GM23338 (cell line): ENCODE measurements at regions not wholly inside any gene's neighbourhood (a gene's known extent, or its start where the extent isn't known, plus 50 kb on each side); places are given as distances from the start of the nearest gene placed in this dataset.

Source experiments
- ATAC-seq: fragments of 200-7000 bp; cut with Tn5 transposase; 3 replicates; pipeline ENCODE4 v1.9.1; 2020
- DNase-seq: peaks from one replicate; pipeline ENCODE4 v3.0.0-alpha.2; 2015; ENCODE audit warnings: low spot score
- H2AFZ ChIP-seq: fragments of 200-600 bp; sonication (generic); 2 replicates; pipeline ENCODE4 v1.8.0; 2016; ENCODE audit warnings: antibody characterized with exemption, mild to moderate bottlenecking, moderate library complexity
- H3F3A ChIP-seq: fragments of 200-600 bp; sonication (generic); replicated peaks from 2 replicates; pipeline ENCODE4 v1.8.0; 2017; ENCODE audit warnings: antibody characterized with exemption, mixed run types, low read depth
- H3K27ac ChIP-seq: fragments of 200-600 bp; sonication (generic); 2 replicates; pipeline ENCODE4 v1.6.1; 2016; ENCODE audit warnings: low read depth
- H3K27me3 ChIP-seq: fragments of 200-600 bp; sonication (generic); 2 replicates; pipeline ENCODE4 v1.8.0; 2016; ENCODE audit warnings: mild to moderate bottlenecking, mixed run types, moderate library complexity; ENCODE audit not compliant: insufficient read depth
- H3K36me3 ChIP-seq: fragments of 200-600 bp; sonication (generic); 2 replicates; pipeline ENCODE4 v1.8.0; 2016; ENCODE audit warnings: mild to moderate bottlenecking; ENCODE audit not compliant: insufficient read depth
- H3K4me1 ChIP-seq: fragments of 200-600 bp; sonication (generic); 2 replicates; pipeline ENCODE4 v1.8.0; 2016; ENCODE audit warnings: mild to moderate bottlenecking, moderate library complexity; ENCODE audit not compliant: insufficient read depth
- H3K4me2 ChIP-seq: fragments of 200-600 bp; sonication (generic); 2 replicates; pipeline ENCODE4 v1.7.1; 2017; ENCODE audit warnings: mixed run types
- H3K4me3 ChIP-seq: fragments of 200-600 bp; sonication (generic); 2 replicates; pipeline ENCODE4 v1.6.1; 2016; ENCODE audit warnings: mixed run types
- H3K79me2 ChIP-seq: fragments of 200-600 bp; sonication (generic); replicated peaks from 2 replicates; pipeline ENCODE4 v1.8.0; 2017; ENCODE audit warnings: mild to moderate bottlenecking; ENCODE audit not compliant: insufficient read depth
- H3K9me2 ChIP-seq: fragments of 200-600 bp; sonication (generic); 2 replicates; pipeline ENCODE4 v1.8.0; 2017; ENCODE audit not compliant: insufficient read depth
- H4K20me1 ChIP-seq: fragments of 200-600 bp; sonication (generic); replicated peaks from 2 replicates; pipeline ENCODE4 v1.8.0; 2017; ENCODE audit warnings: mild to moderate bottlenecking; ENCODE audit not compliant: insufficient read depth
- H3K27ac Mint-ChIP-seq: 2 replicates; pipeline ENCODE4 v1.8.0; 2020; ENCODE audit warnings: inconsistent platforms, mild to moderate bottlenecking, moderate library complexity, mixed read lengths
- H3K27me3 Mint-ChIP-seq: 3 replicates; pipeline ENCODE4 v1.8.0; 2022; ENCODE audit warnings: low read depth, mild to moderate bottlenecking, moderate library complexity, mixed read lengths, inconsistent platforms; ENCODE audit not compliant: insufficient read depth, poor library complexity
- H3K36me3 Mint-ChIP-seq: 3 replicates; pipeline ENCODE4 v1.8.0; 2021; ENCODE audit warnings: low read depth, mild to moderate bottlenecking, inconsistent platforms, moderate library complexity, mixed read lengths
- H3K4me1 Mint-ChIP-seq: 3 replicates; pipeline ENCODE4 v1.8.0; 2020; ENCODE audit warnings: mild to moderate bottlenecking, inconsistent platforms, mixed read lengths
- H3K4me3 Mint-ChIP-seq: 3 replicates; pipeline ENCODE4 v1.8.0; 2021; ENCODE audit warnings: moderate library complexity, mild to moderate bottlenecking, inconsistent platforms, mixed read lengths
- H3K9me3 Mint-ChIP-seq: 3 replicates; pipeline ENCODE4 v1.8.0; 2020; ENCODE audit warnings: moderate library complexity, mild to moderate bottlenecking, inconsistent platforms, mixed read lengths
- CREB1 ChIP-seq: fragments of 250-450 bp; sonication (Bioruptor Pico); IDR thresholded peaks from 2 replicates; pipeline ENCODE4 v1.5.0; 2020; ENCODE audit warnings: low read depth, mild to moderate bottlenecking, moderate library complexity
- CTCF ChIP-seq, 2 experiments: fragments of 200-600 bp in 1 of 2; sonication (generic) in 1 of 2; conservative IDR thresholded peaks; 2 replicates each; pipeline versions ENCODE4 v1.5.1 to v1.6.1; 2016 to 2017; ENCODE audit warnings: antibody characterized with exemption in 2 of 2, low read depth in 2 of 2, mild to moderate bottlenecking in 2 of 2, moderate library complexity in 1 of 2
- ETS1 ChIP-seq: IDR thresholded peaks from 2 replicates; pipeline ENCODE4 v1.6.1; 2016; ENCODE audit warnings: antibody characterized with exemption
- EZH2 ChIP-seq: fragments of 200-600 bp; sonication (generic); IDR thresholded peaks from one replicate; pipeline ENCODE4 v1.8.0; 2017; ENCODE audit warnings: antibody characterized with exemption, mild to moderate bottlenecking, low read depth; ENCODE audit not compliant: unreplicated experiment
- JUNB ChIP-seq: IDR thresholded peaks from one replicate; pipeline ENCODE4 v1.6.1; 2016; ENCODE audit warnings: antibody characterized with exemption; ENCODE audit not compliant: unreplicated experiment
- POLR2AphosphoS5 ChIP-seq: IDR thresholded peaks from 2 replicates; pipeline ENCODE4 v1.6.1; 2016; ENCODE audit warnings: antibody characterized with exemption, low read depth
- REST ChIP-seq: IDR thresholded peaks from one replicate; pipeline ENCODE4 v1.6.1; 2018; ENCODE audit warnings: antibody characterized with exemption; ENCODE audit not compliant: unreplicated experiment
- STAT1 ChIP-seq: IDR thresholded peaks from one replicate; pipeline ENCODE4 v1.6.1; 2016; ENCODE audit warnings: antibody characterized with exemption; ENCODE audit not compliant: unreplicated experiment
- ZNF114 ChIP-seq: fragments of 250-450 bp; sonication (Bioruptor Pico); IDR thresholded peaks from 2 replicates; pipeline ENCODE4 v1.5.0; 2020; ENCODE audit warnings: mild to moderate bottlenecking, moderate library complexity
- ZNF331 ChIP-seq: fragments of 250-450 bp; sonication (Bioruptor Pico); IDR thresholded peaks from 2 replicates; pipeline ENCODE4 v1.5.0; 2020; ENCODE audit warnings: low read depth, mild to moderate bottlenecking, moderate library complexity
- ZNF462 ChIP-seq: fragments of 250-450 bp; sonication (Bioruptor Pico); IDR thresholded peaks from 2 replicates; pipeline ENCODE4 v1.5.0; 2020; ENCODE audit warnings: mild to moderate bottlenecking, moderate library complexity

- TF ChIP-seq JUNB (no peak), CREB1 (CRISPR knock-in tag) (no peak), STAT1 (no peak), ZNF462 (CRISPR knock-in tag) (no peak), POLR2AphosphoS5 (no peak)
Observed at GRCh38 chr12:89157413-89157812, 194.9 kb downstream of the DUSP6 start (continued).

- Histone ChIP-seq H3K4me2 (no peak overlapping the region), H3K27me3 (no peaks in the 10 kb centered on the region), H3K4me3 (no peak overlapping the region), H4K20me1 (no peaks in the 10 kb centered on the region), H2AFZ (peak overlapping the region; percentile 8; the same call in 1 of the 2 replicates), H3K4me1 (peaks cover 1% of the 10 kb centered on the region; the same call in 1 of the 2 replicates), H3K79me2 (no peaks in the 10 kb centered on the region), H3K36me3 (no peaks in the 10 kb centered on the region), H3K27ac (no peak overlapping the region), H3K9me2 (no peaks in the 10 kb centered on the region), H3F3A (no peaks in the 10 kb centered on the region)
- DNase-seq (no peak), ATAC-seq (no peak)
- peaks cover 7% of the 10 kb centered on the region; the same call in 2 of the 3 replicates for H3K9me3 Mint-ChIP-seq
- peaks cover 5% of the 10 kb centered on the region; the same call in 1 of the 3 replicates for H3K36me3 Mint-ChIP-seq
- peaks cover 5% of the 10 kb centered on the region for H3K27me3 Mint-ChIP-seq
- H3K27ac Mint-ChIP-seq: no peak overlapping the region
- H3K4me3 Mint-ChIP-seq: no peak overlapping the region
- peaks cover 7% of the 10 kb centered on the region for H3K4me1 Mint-ChIP-seq
- TF ChIP-seq STAT1 (no peak), ZNF331 (CRISPR knock-in tag) (no peak), EZH2 (no peak), REST (no peak), JUNB (no peak), ZNF114 (no peak), CREB1 (CRISPR knock-in tag) (no peak), ETS1 (no peak), CTCF (conservative IDR thresholded peaks at IDR 0.05; ENCODE audit: low read depth in 2 of 2) (no peak)
Observed at GRCh38 chr12:89156862-89157262, 195.4 kb downstream of the DUSP6 start.
